ENCODE measurements at regions not wholly inside any gene's neighbourhood (a gene's known extent, or its start where the extent isn't known, plus 50 kb on each side); places are given as distances from the start of the nearest gene placed in this dataset.

GRCh38 chr22:27616033-27616432 lies 185.5 kb downstream of the MN1 start:
- H3K9me3 Mint-ChIP-seq (ENCODE audit: low read depth), result no peaks in the 10 kb centered on the region
- no peak overlapping the region for H3K27ac Mint-ChIP-seq
- H3K4me1 Mint-ChIP-seq (ENCODE audit: low read depth), result peaks cover 2% of the 10 kb centered on the region
- H3K4me3 Mint-ChIP-seq, result no peak overlapping the region
- H3K36me3 Mint-ChIP-seq, result no peaks in the 10 kb centered on the region
- H3K27me3 Mint-ChIP-seq, result peaks cover 25% of the 10 kb centered on the region

GRCh38 chr22:27617214-27617881 lies 184.2 kb downstream of the MN1 start:
- H3K27ac Mint-ChIP-seq, result no peak overlapping the region
- peaks cover 2% of the 10 kb centered on the region for H3K4me1 Mint-ChIP-seq (ENCODE audit: low read depth)
- H3K4me3 Mint-ChIP-seq, result no peak overlapping the region
- peaks cover 22% of the 10 kb centered on the region for H3K27me3 Mint-ChIP-seq
- H3K9me3 Mint-ChIP-seq (ENCODE audit: low read depth), result no peaks in the 10 kb centered on the region
- no peaks in the 10 kb centered on the region for H3K36me3 Mint-ChIP-seq

GRCh38 chr22:27620367-27621154 lies 181.0 kb downstream of the MN1 start:
- Mint-ChIP-seq H3K9me3 (ENCODE audit: low read depth) (no peaks in the 10 kb centered on the region), H3K4me3 (no peak overlapping the region), H3K27ac (no peak overlapping the region), H3K4me1 (ENCODE audit: low read depth) (no peaks in the 10 kb centered on the region), H3K36me3 (no peaks in the 10 kb centered on the region), H3K27me3 (peaks cover under 1% of the 10 kb centered on the region)

- H3K27ac Mint-ChIP-seq, result no peak overlapping the region
- no peak overlapping the region for H3K4me3 Mint-ChIP-seq
- no peaks in the 10 kb centered on the region for H3K9me3 Mint-ChIP-seq (ENCODE audit: low read depth)
- H3K27me3 Mint-ChIP-seq, result no peaks in the 10 kb centered on the region
- no peaks in the 10 kb centered on the region for H3K36me3 Mint-ChIP-seq
- H3K4me1 Mint-ChIP-seq (ENCODE audit: low read depth), result no peaks in the 10 kb centered on the region
Observed at GRCh38 chr22:27621486-27622070, 180.0 kb downstream of the MN1 start.

GRCh38 chr22:27624042-27624441 lies 177.5 kb downstream of the MN1 start:
- Mint-ChIP-seq H3K4me1 (ENCODE audit: low read depth) (no peaks in the 10 kb centered on the region), H3K27ac (no peak overlapping the region), H3K4me3 (no peak overlapping the region), H3K36me3 (no peaks in the 10 kb centered on the region), H3K27me3 (no peaks in the 10 kb centered on the region), H3K9me3 (ENCODE audit: low read depth) (no peaks in the 10 kb centered on the region)

GRCh38 chr22:27624705-27625104 lies 176.9 kb downstream of the MN1 start:
- Mint-ChIP-seq H3K4me3 (no peak overlapping the region), H3K9me3 (ENCODE audit: low read depth) (no peaks in the 10 kb centered on the region), H3K27me3 (no peaks in the 10 kb centered on the region), H3K4me1 (ENCODE audit: low read depth) (no peaks in the 10 kb centered on the region), H3K36me3 (no peaks in the 10 kb centered on the region), H3K27ac (no peak overlapping the region)

- Mint-ChIP-seq H3K36me3 (no peaks in the 10 kb centered on the region), H3K27me3 (no peaks in the 10 kb centered on the region), H3K9me3 (ENCODE audit: low read depth) (no peaks in the 10 kb centered on the region), H3K4me3 (no peak overlapping the region), H3K27ac (no peak overlapping the region), H3K4me1 (ENCODE audit: low read depth) (no peaks in the 10 kb centered on the region)
Observed at GRCh38 chr22:27625769-27626674, 175.5 kb downstream of the MN1 start.

GRCh38 chr22:27626675-27627443 lies 174.7 kb downstream of the MN1 start:
- Mint-ChIP-seq H3K4me1 (ENCODE audit: low read depth) (no peaks in the 10 kb centered on the region), H3K9me3 (ENCODE audit: low read depth) (no peaks in the 10 kb centered on the region), H3K4me3 (no peak overlapping the region), H3K36me3 (no peaks in the 10 kb centered on the region), H3K27ac (no peak overlapping the region), H3K27me3 (no peaks in the 10 kb centered on the region)

GRCh38 chr22:27627444-27627833 lies 174.1 kb downstream of the MN1 start:
- H3K4me3 Mint-ChIP-seq, result no peak overlapping the region
- no peaks in the 10 kb centered on the region for H3K27me3 Mint-ChIP-seq
- H3K4me1 Mint-ChIP-seq (ENCODE audit: low read depth), result no peaks in the 10 kb centered on the region
- no peaks in the 10 kb centered on the region for H3K9me3 Mint-ChIP-seq (ENCODE audit: low read depth)
- H3K36me3 Mint-ChIP-seq, result no peaks in the 10 kb centered on the region
- no peak overlapping the region for H3K27ac Mint-ChIP-seq

GRCh38 chr22:27627901-27628300 lies 173.7 kb downstream of the MN1 start:
- no peaks in the 10 kb centered on the region for H3K4me1 Mint-ChIP-seq (ENCODE audit: low read depth)

GRCh38 chr22:27628341-27628740 lies 173.2 kb downstream of the MN1 start:
- Mint-ChIP-seq H3K4me1 (ENCODE audit: low read depth) (no peaks in the 10 kb centered on the region), H3K4me3 (no peak overlapping the region), H3K27me3 (no peaks in the 10 kb centered on the region), H3K9me3 (ENCODE audit: low read depth) (no peaks in the 10 kb centered on the region), H3K36me3 (no peaks in the 10 kb centered on the region), H3K27ac (no peak overlapping the region)

More at GRCh38 chr22:27627901-27628300, 173.7 kb downstream of the MN1 start:
- no peaks in the 10 kb centered on the region for H3K9me3 Mint-ChIP-seq (ENCODE audit: low read depth)
- H3K27me3 Mint-ChIP-seq, result no peaks in the 10 kb centered on the region
- no peak overlapping the region for H3K4me3 Mint-ChIP-seq
- no peaks in the 10 kb centered on the region for H3K36me3 Mint-ChIP-seq
- no peak overlapping the region for H3K27ac Mint-ChIP-seq

GRCh38 chr22:27628891-27629631 lies 172.5 kb downstream of the MN1 start:
- Mint-ChIP-seq H3K9me3 (ENCODE audit: low read depth) (no peaks in the 10 kb centered on the region), H3K4me3 (no peak overlapping the region), H3K4me1 (ENCODE audit: low read depth) (no peaks in the 10 kb centered on the region)

GRCh38 chr22:27629908-27630673 lies 171.5 kb downstream of the MN1 start:
- Mint-ChIP-seq H3K4me3 (no peak overlapping the region), H3K9me3 (ENCODE audit: low read depth) (no peaks in the 10 kb centered on the region), H3K27ac (no peak overlapping the region), H3K27me3 (peaks cover 4% of the 10 kb centered on the region), H3K36me3 (no peaks in the 10 kb centered on the region), H3K4me1 (ENCODE audit: low read depth) (no peaks in the 10 kb centered on the region)

More at GRCh38 chr22:27628891-27629631, 172.5 kb downstream of the MN1 start:
- Mint-ChIP-seq H3K36me3 (no peaks in the 10 kb centered on the region), H3K27ac (no peak overlapping the region), H3K27me3 (peaks cover 4% of the 10 kb centered on the region)
